PC-3 (cell line): ENCODE measurements at regions not wholly inside any gene's neighbourhood (a gene's known extent, or its start where the extent isn't known, plus 50 kb on each side); places are given as distances from the start of the nearest gene placed in this dataset.

Experiments used
- EZH2 ChIP-seq: fragments of 300-600 bp; sonication (generic); IDR thresholded peaks from one replicate; pipeline ENCODE4 v1.6.1; 2017; ENCODE audit warnings: antibody characterized with exemption, mild to moderate bottlenecking, low read length; ENCODE audit not compliant: unreplicated experiment
- EZH2phosphoT487 ChIP-seq: fragments of 300-600 bp; sonication (generic); IDR thresholded peaks from 2 replicates; pipeline ENCODE4 v1.6.1; 2018; ENCODE audit warnings: mild to moderate bottlenecking, antibody characterized with exemption, low read length, borderline replicate concordance
- TF ChIP-seq, protein P1 (sequence below): fragments of 300-600 bp; sonication (generic); conservative IDR thresholded peaks from 2 replicates; pipeline ENCODE4 v1.5.1; 2017; ENCODE audit warnings: antibody characterized with exemption, low read depth, mild to moderate bottlenecking, low read length

DNA sequence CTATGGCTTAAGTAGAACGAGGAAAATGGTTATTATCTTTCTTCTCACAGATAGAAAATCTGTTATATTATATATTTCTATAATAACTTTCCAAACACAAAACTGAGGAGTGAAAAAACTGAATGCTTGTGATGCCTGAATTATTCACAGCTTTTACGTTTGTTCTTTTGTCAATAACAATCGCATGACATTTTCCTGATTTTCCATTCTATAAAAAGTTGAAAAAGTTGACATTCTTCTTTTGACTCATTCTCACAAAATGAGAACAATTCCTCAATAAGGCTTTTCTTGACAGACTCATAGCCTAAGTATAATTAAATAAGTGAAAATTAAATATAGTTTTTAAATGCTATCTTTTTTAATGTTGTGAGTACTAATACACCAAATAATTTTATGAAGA is 288.8 kb upstream of the TGFBR2 start:
- TF ChIP-seq, protein P1, sequence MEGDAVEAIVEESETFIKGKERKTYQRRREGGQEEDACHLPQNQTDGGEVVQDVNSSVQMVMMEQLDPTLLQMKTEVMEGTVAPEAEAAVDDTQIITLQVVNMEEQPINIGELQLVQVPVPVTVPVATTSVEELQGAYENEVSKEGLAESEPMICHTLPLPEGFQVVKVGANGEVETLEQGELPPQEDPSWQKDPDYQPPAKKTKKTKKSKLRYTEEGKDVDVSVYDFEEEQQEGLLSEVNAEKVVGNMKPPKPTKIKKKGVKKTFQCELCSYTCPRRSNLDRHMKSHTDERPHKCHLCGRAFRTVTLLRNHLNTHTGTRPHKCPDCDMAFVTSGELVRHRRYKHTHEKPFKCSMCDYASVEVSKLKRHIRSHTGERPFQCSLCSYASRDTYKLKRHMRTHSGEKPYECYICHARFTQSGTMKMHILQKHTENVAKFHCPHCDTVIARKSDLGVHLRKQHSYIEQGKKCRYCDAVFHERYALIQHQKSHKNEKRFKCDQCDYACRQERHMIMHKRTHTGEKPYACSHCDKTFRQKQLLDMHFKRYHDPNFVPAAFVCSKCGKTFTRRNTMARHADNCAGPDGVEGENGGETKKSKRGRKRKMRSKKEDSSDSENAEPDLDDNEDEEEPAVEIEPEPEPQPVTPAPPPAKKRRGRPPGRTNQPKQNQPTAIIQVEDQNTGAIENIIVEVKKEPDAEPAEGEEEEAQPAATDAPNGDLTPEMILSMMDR = no peak
- TF ChIP-seq EZH2 (no peak), EZH2phosphoT487 (no peak)
